Psoas muscle (tissue), 7 donors: ENCODE measurements at regions not wholly inside any gene's neighbourhood (a gene's known extent, or its start where the extent isn't known, plus 50 kb on each side); places are given as distances from the start of the nearest gene placed in this dataset.

Experiments used
- ATAC-seq, 4 donors: fragments of 200-7000 bp; cut with Tn5 transposase; one replicate each; pipeline ENCODE4 v1.9.1; 2020; ENCODE audit warnings: moderate library complexity in 3 of 4, mild to moderate bottlenecking in 2 of 4
- DNase-seq, 2 donors: peaks; one replicate each; pipeline ENCODE4 v3.0.0-alpha.2; 2020
- H3K27ac ChIP-seq: fragments of 200-600 bp; one replicate; pipeline ENCODE4 v1.8.0; 2022
- H3K27me3 ChIP-seq, 3 donors: fragments of 200-600 bp in 1 of 3; one replicate each; pipeline versions ENCODE4 v1.6.1 to v1.8.0; 2013 to 2022; ENCODE audit warnings: low read length in 2 of 3, mild to moderate bottlenecking in 2 of 3, moderate library complexity in 1 of 3; ENCODE audit not compliant: insufficient read depth in 3 of 3
- H3K36me3 ChIP-seq, 2 donors: fragments of 200-600 bp in 1 of 2; one replicate each; pipeline versions ENCODE4 v1.6.1 to v1.8.0; 2013 to 2022; ENCODE audit warnings: low read depth in 1 of 2, mild to moderate bottlenecking in 1 of 2, moderate library complexity in 1 of 2; ENCODE audit not compliant: insufficient read depth in 1 of 2
- H3K4me1 ChIP-seq: fragments of 200-600 bp; one replicate; pipeline ENCODE4 v1.8.0; 2022
- H3K4me3 ChIP-seq: fragments of 200-600 bp; one replicate; pipeline ENCODE4 v1.8.0; 2022; ENCODE audit warnings: mild to moderate bottlenecking
- H3K9me3 ChIP-seq: fragments of 200-600 bp; one replicate; pipeline ENCODE4 v1.8.0; 2022
- CTCF ChIP-seq: fragments of 200-600 bp; IDR thresholded peaks from one replicate; pipeline ENCODE4 v1.8.0; 2022; ENCODE audit warnings: antibody characterized with exemption
- WGBS, 3 donors: extraction: QIAGEN DNeasy Blood & Tissue Kit; methylation state at CpG; one replicate each; pipeline versions ENCODE4 v1.1.6 to v1.1.7; 2013; 5-methylcytosine and 5-hydroxymethylcytosine counted together
- intact Hi-C, 2 donors: fragments of 100-400 bp; cut with DNase I; formaldehyde crosslinking; loops; one replicate each; pipeline versions ENCODE4 v1.11.0 to v1.14.2; 2022
- donor health status: healthy with polysubstance abuse.
- donor health status: DM: no; HTN: no; CAD: no; lungs with moderate emphysema.
- donor health status: Bipolar disorder and iron deficiency.
- donor health status: healthy.
- donor health status: DM: yes; HTN: yes; CAD: no.
- donor health status: DM: no; HTN: no; CAD: no.
- donor health status: DM: yes; HTN: yes; CAD: no.

DNA sequence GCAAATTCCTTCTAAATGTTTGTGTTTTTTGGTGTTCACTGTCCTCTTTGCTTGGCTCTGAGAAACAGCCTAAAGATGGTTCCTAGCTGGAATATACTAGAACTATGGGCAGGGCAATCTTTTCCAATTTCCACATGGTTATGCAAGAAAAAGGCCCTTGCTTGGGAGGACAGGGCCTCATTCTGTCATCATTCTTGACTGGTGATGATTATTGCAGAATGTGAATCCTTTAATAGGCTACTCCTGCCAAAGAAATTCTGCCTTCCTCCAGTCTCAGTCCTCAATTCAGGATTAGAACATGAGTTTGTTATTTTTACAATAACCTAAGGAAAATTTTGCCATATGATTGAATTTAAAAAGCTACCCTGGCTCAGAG, 218.7 kb downstream of the HNMT start:
- TF ChIP-seq CTCF, result no peak
- no peak overlapping the region for H3K27ac ChIP-seq
- no peaks in the 10 kb centered on the region for H3K27me3 ChIP-seq
- H3K9me3 ChIP-seq, result no peaks in the 10 kb centered on the region
- no peaks in the 10 kb centered on the region for H3K4me1 ChIP-seq
- intact Hi-C loops, result no loop called here
- H3K36me3 ChIP-seq, result no peaks in the 10 kb centered on the region
- DNase-seq, result no peak
- ATAC-seq, result peak in 1 of 4 donors; percentile 38
- no peak overlapping the region for H3K4me3 ChIP-seq

- H3K36me3 ChIP-seq, result no peaks in the 10 kb centered on the region
- ATAC-seq (no peak), DNase-seq (no peak)
- no peaks in the 10 kb centered on the region for H3K9me3 ChIP-seq
- WGBS, 3 donors, result 65 to 75% (median 66%) methylated on average over 2 of the region's 2 CpGs
- no peaks in the 10 kb centered on the region for H3K27me3 ChIP-seq
- H3K27ac ChIP-seq, result no peak overlapping the region
- H3K4me3 ChIP-seq, result no peak overlapping the region
- TF ChIP-seq CTCF, result no peak
- H3K4me1 ChIP-seq, result no peaks in the 10 kb centered on the region
- intact Hi-C loops, result no loop called here
These were observed 219.4 kb downstream of the HNMT start for GRCh38 chr2:138183705-138184104.

DNA sequence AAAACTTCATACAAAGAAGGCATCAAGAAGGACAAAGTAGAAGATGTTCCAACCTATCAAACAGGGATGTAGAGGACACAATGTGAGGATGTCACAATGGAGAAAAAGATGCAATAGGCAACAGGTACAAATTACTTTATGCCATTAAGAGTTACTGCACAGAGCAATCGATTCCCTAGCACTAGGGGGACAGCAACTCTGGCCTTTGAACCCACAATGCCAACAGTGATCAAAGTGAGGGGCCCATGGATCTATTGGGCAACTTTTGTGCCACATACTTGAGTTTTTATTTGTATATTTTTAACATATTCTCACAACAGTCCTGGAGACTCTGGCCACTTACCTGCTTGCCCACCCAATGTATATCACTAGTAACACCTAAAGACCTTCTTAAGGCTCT, 220.2 kb downstream of the HNMT start:
- no peaks in the 10 kb centered on the region for H3K4me1 ChIP-seq
- no peak for ATAC-seq
- TF ChIP-seq CTCF, result no peak
- no peaks in the 10 kb centered on the region for H3K36me3 ChIP-seq
- H3K27me3 ChIP-seq, result no peaks in the 10 kb centered on the region
- no peak overlapping the region for H3K27ac ChIP-seq
- no peak overlapping the region for H3K4me3 ChIP-seq
- WGBS, 3 donors, result 88 to 93% (median 92%) methylated on average over 1 of the region's 1 CpG
- no peaks in the 10 kb centered on the region for H3K9me3 ChIP-seq
- no peak for DNase-seq
- intact Hi-C loops, result no loop called here

DNA sequence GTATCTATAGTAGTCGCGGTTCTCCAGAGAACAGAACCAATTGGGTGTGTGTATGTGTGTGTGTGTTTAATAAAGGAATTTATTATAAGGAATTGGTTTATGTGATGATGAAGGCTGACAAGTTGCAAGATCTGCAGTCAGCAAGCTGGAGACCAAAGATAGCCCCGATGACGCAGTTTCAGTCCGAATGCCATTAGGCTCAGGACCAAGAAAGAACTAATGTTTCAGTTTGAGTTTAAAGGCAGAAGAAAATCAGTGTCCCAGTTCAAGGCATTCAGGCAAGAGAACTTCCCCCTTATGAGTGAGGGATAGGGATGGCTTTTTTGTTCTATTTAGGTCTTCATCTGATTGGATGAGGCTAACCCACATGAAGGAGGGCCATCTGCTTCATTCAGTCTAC, 221.6 kb downstream of the HNMT start:
- Histone ChIP-seq H3K4me1 (no peaks in the 10 kb centered on the region), H3K4me3 (no peak overlapping the region), H3K9me3 (no peaks in the 10 kb centered on the region), H3K36me3 (no peaks in the 10 kb centered on the region), H3K27me3 (no peaks in the 10 kb centered on the region), H3K27ac (no peak overlapping the region)
- 73 to 88% (median 79%) methylated on average over 5 of the region's 5 CpGs for WGBS, 3 donors
- no peak for TF ChIP-seq CTCF
- intact Hi-C loops, result no loop called here
- no peak for DNase-seq
- ATAC-seq, result no peak

DNA sequence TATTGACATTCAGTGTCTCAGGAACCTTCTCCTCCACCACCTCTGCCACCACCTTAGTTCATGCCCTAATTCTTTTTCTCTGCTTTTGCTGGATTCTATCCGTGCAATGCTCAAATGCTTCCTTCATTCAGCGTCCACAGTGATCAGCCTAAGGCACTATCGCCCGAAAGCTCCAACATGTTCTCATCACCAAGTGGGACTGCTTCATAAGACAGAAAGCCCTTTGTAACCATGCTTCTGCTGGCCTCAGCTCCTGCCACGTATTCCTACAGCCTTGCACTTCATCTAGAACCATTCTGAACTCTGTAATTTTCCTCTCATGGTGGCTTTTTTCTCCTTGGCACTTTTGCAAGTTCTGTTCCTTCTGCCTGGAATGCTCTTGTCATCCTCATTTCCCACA, 222.9 kb downstream of the HNMT start:
- no peak for DNase-seq
- ATAC-seq, result no peak
- Histone ChIP-seq H3K4me3 (no peak overlapping the region), H3K36me3 (no peaks in the 10 kb centered on the region), H3K27me3 (no peaks in the 10 kb centered on the region), H3K4me1 (no peaks in the 10 kb centered on the region), H3K27ac (no peak overlapping the region), H3K9me3 (no peaks in the 10 kb centered on the region)
- intact Hi-C loops, result no loop called here
- WGBS, 3 donors, result 85 to 90% (median 89%) methylated on average over 5 of the region's 5 CpGs
- no peak for TF ChIP-seq CTCF
